Stimulated activated CD4-positive, alpha-beta T cell treated with anti-CD3 and anti-CD28 coated beads, TNF-alpha, amount 100 ng/mL, for 4 hours (primary cell): ENCODE measurements at regions not wholly inside any gene's neighbourhood (a gene's known extent, or its start where the extent isn't known, plus 50 kb on each side); places are given as distances from the start of the nearest gene placed in this dataset.
"Not testable (repeated sequence)": the region's sequence is repeated elsewhere in the genome, so short reads cannot be mapped to it uniquely, and the experiment has no call there.

Source experiments
- DNase-seq, 3 experiments: peaks; one replicate each; pipeline ENCODE4 v3.0.0-alpha.2; 2020; ENCODE audit warnings: low read depth in 3 of 3

DNA sequence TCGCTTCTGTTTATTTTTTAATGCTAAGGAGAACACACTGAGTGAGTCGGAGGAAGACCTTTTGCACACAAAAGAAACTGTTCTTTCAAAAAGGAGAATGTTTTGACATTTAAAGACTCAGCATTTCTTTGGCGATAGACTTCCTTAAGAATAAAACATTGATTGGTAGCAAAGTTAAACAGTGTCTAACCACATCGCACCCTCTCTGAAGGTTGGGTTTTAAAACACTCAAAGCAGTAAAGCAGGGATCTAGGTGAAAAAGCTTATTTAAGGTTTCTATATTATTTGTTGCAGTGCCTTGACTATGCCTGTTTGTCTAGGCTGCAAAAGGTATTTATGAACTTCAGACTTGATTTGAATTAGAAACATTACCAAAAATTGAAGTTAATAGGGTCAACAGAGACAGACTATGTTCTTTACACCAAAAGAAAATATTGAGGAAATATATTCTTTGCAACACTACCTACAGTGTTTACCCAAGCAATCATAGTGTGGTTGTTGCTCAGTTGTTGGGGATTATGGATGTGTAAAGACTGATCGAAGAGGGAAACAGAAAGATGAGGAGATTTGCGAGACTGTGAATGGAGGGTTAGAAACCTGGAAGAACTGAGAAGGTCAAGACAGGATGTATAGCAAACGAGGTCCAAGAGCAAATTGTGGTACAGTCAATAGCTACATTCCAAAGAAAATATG lies 297.8 kb upstream of the SLC39A10 start:
- no peak for DNase-seq

DNA sequence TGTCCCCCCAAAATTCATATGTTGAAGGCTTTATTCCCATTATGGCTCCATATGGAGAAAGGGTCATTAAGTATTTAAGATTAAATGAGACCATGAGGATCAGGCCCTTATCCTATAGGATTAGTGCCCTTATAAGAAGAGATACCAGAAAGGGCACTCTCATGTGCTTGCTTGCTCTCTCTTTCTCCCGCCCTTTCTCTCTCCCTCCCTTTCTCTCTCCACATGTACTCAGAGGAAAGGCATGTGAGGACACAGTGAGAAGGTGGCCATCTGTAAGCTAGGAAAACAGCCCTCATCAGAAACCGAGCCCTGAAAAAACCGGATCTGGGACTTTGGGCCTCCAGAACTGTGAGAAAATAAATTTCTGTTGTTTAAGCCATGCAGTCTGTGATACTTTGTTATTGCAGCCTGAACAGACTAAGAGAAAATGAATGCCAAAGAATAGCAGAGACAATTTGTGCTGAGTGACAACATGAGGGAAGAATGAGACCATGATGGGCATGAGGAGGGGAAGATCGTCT lies 300.0 kb upstream of the SLC39A10 start:
- no peak for DNase-seq

DNA sequence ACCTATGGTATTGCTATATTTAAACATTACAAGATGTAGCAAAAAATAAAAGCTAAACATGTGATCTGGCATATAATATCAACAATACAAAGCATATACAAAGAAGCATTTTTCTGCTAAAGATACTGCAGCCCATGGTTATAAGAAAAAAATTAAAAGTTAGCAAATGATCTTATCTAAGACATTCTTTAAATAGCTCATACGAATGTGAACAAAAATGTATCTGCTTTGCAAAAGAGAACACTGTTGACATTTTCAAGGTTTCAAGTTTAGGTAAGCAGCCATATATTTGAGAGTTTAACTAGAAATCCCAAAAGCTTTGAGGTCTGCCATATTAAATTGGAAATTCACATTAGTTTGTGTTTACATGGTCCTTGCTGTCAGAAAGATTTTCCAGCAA lies 301.0 kb upstream of the SLC39A10 start:
- DNase-seq: no peak

DNA sequence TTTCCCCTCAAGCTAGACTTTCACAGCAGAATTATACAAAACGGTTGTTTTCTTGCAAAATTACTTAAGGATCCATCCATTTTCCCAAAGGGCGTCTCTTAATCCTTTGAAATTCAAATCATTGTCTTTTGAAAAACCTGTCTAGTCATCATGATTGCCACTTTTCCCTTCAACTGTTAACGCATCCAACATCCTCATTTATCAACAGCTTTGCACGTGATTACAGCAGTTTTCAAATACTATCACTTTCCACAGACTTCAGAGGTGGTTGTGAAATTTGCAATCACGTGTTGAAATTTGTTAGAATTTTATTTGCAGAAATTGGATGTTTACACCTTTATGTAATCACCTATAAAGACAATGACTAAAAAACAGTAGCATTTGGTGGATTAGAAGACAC lies 304.4 kb upstream of the SLC39A10 start:
- no peak for DNase-seq

DNA sequence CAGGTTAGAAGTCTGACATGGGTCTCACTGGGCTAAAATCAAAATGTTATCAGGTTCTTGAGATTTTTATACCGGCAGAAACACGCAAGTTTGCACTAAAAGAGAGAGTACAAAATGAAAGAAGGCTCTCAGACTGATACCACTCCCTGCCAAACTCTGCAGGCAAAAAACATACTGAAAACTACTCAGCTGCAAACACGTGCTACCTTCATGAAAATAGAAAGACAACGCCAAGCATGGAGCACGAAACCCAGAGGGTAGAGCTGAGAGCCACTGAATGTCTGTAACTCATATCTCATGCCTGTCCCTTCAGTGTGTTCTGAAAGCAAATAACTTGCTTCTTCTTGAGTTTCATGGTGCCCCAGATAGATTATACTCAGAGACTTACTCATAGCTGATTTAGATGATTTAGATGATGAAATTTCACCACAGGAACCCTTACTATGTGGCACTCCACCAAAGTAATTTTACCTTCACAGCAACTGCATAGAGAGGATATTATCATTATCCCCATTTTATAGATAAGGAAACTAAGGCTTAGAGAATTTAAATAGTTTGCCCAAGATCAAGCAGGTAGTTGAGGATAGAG lies 313.0 kb upstream of the SLC39A10 start:
- no peak for DNase-seq

DNA sequence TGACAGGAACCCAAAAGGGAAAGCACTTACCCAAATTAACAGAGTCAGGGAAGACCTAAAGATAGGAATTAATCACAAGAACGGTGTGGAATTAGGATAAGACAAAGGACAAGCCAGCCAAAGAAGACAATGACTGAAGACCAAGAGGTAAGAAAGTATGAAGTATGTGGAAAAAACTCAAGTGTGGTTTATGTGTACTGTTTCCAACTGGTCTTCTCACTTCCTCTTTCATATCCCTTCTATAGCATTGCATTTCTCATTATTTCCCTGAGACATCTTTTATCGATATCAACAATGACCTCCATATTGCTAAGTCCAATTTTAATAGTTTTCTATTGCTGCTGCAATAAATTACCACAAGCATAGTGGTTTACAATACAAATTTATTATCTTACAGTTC lies 313.5 kb upstream of the SLC39A10 start:
- no peak for DNase-seq

DNA sequence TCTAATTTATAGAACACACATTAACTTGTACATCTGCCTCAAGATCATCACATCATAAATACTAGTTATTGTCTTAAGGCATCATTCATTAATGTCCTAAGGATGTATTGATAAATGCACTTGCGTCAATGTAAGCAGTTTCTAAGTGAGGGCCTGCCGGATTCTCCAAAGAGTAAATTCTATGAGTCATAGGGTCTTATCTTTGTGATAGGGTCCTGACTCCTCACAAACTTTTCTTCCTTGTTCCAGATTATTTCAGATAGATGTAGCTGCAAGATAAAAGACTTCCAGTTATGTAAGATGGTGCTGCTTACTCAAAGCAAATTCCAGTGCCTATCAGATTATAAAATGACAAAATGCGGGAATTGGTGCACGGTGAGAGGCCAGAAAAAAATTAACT lies 315.0 kb upstream of the SLC39A10 start:
- no peak for DNase-seq

DNA sequence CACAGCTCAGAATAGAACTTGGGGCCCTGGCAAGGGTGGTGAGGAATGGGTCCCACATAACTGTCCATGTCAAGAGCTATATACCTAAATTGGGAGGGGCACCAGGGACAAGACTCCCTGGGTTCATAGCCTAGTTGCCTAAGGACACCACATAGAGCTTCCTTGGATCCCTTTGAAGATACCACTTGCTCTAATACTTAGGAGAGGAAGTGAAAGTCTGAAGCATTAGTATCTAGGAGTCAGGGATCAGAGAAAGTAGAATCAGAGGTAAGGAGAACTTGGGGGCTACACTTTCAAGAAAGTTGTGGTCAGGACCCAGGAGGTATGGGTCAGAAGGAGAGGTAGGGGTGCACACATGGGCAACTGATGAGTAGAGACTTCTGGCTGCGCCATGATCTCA lies 318.2 kb upstream of the SLC39A10 start:
- DNase-seq: no peak

DNA sequence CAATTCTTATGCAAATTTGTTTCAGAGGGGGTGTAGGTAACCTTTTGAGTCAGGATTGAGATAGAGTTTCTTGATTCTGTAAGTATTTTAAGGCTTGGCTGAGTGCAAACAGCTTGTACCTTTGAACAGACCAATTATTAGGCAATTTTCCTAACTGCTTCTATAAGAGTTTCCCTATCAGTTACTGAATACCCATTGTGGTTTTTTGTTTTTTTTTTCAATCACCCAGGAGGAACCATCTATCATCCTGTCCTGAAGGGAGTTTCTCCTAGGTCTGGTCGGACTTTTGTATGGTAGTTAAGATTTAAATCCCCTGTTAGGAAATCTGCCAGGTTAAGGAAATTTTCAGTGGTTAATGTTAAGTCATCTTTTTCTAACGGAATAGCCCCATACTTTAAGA lies 319.4 kb upstream of the SLC39A10 start:
- DNase-seq: no peak

DNA sequence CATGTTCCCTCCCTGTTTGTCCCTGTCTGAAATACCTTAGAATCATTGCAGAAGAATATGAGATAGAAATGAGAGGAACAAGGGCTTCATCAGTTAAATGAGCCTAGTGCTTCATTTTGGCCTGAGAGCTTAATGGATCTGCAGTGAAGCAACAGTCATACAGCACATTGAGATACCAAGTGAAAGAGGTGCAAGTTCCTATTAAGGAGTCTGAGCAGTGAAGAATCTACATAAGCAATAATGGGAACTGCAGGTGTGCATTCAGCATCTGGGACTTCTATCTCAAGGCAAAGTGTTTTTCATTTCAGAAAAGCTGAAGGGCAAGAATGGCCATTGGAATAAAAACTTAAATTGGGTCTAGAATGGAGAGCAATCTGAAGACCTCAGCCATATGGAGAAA lies 323.2 kb upstream of the SLC39A10 start:
- no peak for DNase-seq

DNA sequence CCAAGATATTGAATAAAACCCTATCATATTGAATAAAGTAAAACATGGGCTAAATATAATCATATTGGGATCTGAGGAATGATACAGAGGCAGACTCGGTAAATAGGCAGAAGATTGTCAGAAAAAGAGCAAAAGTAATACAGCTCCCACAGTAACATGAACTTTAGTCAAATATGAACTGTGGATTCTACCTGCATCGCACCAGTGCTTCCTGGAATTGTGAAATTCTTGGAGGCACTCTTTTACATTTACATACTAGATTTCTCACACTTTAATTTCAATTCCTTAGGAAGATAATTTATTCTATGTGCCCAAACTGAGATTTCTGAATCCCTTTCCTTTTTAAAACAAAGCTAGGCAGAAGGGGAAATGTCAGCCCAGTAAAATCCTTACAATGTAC lies 325.1 kb upstream of the SLC39A10 start:
- DNase-seq: no peak

DNA sequence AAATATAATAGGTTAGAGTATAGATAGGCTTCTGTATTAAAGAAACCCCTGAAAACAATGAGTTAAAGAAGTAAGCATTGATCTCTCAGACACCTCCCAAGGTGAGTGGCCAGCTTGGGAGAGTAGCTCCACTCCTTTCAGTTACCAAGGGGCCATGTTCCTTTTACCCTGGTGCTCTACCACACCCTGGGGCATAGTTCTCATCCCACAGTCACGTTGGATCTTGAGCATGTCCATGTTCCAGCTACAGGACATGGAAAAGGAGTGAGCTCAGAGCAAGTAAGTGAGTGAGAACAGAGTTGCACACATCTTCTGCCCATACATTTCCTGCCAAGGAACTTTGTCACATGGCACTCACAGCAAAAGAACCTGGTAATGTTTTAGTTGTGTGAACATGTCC lies 325.9 kb upstream of the SLC39A10 start:
- no peak for DNase-seq

DNA sequence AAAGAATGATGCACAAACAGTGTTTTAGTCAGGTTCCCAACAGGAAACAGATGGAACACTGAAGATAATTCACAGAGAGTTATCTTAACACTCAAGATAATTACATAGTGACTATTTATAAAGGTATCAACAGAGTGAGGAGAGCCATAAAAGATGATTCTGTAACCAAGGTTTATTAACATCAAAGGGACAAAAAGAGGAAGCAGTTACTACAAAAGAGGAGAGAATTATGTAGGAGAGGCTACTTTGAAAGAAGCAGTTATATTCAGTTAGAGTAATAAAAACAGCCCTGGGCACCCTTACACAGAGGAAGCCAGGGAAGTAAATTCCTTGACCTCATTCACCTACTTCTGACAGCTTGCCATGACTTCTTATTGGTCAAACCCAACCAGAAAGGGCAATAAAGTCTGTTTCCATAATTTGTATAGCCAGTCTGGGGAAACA lies 326.5 kb upstream of the SLC39A10 start:
- no peak for DNase-seq

DNA sequence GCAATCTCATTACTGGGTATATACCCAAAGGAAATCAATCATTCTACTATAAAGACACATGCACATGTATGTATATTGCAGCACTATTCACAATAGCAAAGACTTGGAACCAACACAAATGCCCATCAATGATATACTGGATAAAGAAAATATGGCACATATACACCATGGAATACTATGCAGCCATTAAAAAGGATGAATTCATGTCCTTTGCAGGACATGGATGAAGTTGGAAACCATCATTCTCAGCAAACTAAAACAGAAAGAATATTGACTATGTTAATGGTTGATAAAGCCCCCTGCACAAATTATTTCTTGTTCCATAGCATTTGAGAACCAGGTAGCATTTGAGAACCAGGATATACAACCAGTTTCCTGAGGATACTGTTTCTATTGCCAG lies 327.2 kb upstream of the SLC39A10 start:
- DNase-seq: not testable (repeated sequence)

DNA sequence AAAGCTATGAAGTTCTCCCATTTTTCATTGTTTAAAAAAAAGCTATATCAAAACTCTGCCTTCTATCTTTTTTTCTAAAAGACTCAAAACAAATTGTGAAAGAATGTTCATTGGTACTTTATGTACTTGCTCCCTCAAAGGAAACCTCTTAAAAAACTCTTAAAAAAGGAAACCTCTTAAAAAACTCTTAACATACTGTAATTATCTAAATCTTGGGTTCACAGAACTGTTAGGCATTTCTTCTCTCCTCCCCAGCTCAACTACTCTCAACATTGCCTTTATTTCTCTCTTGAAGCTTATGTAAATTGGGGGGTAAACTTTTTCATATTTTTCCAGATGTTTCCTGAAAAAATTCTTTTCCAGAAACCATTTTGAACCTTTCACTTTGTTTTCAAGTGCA lies 330.5 kb upstream of the SLC39A10 start:
- no peak for DNase-seq

DNA sequence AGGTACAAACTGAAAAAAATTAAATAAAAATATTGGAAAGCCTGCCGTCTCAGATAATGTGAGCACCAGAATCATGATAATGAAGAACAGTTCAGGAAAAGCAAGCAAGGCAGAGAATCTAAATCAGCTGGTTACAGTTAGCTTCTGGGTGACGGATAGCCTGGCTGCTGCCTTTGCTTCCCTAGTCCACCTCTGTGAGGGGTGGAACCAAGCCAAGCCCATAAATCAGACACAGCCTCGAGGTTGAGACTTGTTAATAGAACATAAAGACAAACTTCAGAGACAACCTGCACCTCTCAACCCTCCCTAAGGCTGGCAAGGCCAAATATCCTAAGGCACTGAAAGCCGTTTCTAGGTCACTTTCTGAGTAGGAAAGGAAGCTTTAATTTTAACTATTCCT lies 334.7 kb upstream of the SLC39A10 start:
- DNase-seq: no peak

DNA sequence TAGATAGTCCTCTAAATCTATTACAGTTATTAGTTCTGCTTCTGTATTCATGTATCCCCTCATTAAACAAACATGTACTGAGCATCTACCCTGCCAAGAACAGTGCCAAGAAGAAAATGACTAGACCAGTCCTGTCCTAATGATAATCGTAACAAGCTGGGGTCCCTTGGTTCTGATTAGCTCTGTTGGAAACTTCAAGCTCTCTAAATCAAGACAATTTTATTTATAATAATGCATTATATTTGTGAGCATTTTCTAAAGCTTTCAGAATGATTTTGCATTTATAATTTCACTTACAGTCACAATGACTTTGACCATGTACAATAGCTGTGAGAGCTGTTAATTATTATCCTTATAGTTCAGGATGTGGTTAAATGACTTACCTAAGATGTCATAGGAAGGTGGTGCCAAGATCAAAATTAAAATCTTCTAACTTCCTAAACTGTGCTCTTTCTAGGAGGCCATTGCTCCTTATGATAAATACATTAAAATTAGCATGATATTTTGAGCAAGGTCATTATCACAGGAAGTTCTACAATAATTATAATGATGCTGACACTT lies 336.5 kb upstream of the SLC39A10 start:
- no peak for DNase-seq

DNA sequence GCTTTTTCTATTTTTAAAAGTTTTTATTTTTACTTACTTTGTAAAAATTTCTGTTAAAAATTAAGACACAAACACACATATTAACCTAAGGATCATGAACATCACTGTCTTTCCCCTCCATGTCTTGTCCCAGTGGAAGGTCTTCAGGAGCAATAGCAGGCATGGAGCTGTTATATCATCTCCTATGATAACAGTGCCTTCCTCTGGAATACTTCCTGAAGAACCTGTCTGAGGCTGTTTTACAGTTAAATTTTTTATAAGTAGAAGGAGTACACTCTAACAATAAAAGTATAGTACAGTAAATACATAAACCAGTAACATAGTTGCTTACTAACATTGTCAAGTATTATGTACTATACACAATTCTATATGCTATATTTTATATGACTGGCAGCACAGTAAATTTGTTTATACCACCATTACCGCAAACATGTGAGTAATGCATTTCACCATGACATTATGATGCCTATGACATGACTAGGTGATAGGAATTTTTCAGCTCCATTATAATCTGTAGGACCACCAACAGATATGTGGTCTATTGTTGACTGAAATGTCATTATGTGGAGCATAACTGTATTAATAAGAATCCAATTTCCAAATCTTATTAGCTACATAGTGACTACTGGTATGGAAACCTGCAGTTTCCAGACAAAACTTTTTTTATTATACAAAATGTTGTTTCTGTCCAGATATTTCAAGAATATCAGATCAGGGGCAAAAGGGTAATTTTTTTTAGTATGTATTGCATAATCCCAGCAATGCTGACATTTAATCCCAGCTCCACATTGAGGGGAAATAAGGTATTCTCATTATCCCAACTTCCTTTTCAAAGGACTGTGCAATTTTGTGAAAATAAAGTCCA lies 337.2 kb upstream of the SLC39A10 start:
- no peak for DNase-seq

DNA sequence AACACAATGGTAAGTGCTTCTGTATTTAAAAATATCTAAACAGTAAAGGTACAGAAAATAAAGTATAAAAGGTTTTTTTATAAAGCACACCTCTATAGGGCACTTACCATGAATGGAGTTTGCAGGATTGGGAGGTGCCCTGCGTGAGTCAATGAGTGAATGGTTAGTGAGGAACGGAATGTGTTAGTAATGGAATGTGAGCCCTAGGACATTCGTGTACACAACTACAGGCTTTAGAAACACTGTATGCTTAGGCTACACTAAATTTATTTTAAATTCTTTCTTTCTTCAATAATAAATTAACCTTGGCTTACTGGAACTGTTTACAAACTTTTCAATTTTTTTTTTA lies 337.9 kb upstream of the SLC39A10 start:
- no peak for DNase-seq

DNA sequence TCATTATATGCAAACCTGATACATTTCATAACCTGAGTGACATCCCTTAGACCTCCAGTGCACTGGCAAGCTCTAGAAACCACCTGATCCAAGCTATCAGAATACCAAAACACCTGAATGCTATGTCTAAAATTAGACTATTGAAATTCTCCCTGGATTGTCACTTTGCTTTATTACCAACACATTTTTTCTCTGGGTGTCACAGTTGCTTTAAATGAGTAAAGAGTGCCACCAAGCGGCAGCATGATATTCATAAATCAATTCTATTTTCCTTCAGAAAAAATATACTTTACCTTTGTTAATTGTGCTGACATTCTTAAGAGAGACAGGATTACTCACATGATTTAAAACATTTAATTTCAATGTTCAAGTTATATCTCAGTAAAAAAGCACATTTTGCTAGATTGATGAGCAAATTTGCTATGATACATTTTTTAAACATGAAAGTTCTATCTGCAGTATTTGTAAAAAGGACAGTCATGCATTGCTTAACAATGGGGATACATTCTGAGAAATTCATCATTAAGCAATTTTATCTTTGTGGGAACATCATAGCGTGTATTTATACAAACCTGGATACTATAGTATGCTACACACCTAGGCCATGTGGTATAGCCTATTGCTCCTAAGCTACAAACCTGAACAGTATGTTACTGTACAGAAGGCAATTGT lies 338.4 kb upstream of the SLC39A10 start:
- peak in 1 of 3 experiments; percentile 5 for DNase-seq

DNA sequence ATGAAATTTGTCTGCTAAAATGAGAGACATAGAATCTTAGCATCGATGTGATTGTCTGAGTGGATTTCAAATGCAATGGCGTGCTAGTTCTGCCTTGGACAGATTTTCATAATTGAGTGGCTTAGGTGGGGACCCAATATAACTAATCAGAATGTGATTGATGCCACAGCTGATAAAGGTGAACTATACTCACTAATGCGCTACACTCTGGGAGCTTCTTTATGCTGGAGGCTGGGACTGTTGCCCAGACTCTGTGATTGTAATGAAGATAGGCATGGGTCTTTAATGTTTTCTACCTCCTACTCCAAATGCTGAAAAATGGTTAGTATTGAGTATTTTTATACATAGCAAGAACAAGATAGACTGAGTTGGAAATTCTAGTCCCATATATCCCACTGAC lies 339.5 kb upstream of the SLC39A10 start:
- DNase-seq: no peak

DNA sequence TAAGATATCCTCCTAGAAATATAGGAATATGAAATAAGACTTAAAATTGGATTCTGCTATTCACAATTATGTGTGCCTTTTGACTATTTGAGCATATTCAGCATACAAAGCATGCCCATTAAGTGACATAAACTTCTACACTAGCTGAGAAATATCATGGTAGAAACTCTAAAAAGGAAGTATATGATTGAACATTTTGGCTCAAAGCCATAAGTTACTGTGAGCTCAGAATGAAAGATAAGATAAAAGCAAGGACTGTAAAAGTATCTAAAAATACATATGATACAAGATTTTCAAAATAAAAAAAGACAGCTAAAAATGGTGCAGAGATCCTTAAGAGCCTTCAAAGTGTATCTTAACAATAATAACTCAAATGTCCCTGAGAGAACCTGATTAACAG lies 340.5 kb upstream of the SLC39A10 start:
- no peak for DNase-seq
